ENCODE measurements at regions not wholly inside any gene's neighbourhood (a gene's known extent, or its start where the extent isn't known, plus 50 kb on each side); places are given as distances from the start of the nearest gene placed in this dataset.

- no peak for DNase-seq
Observed at GRCh38 chr3:27861046-27862036, 139.2 kb upstream of the EOMES start.

- no peak for DNase-seq
Observed at GRCh38 chr3:27865731-27866130, 143.6 kb upstream of the EOMES start.

- no peak for DNase-seq
Observed at GRCh38 chr3:27869152-27869551, 147.0 kb upstream of the EOMES start.

- no peak for DNase-seq
Observed at GRCh38 chr3:27877061-27878013, 155.2 kb upstream of the EOMES start.

GRCh38 chr3:27878014-27878383 lies 155.9 kb upstream of the EOMES start:
- no peak for DNase-seq

- DNase-seq, result no peak
Observed at GRCh38 chr3:27880969-27881892, 159.1 kb upstream of the EOMES start.

GRCh38 chr3:27883266-27883665 lies 161.1 kb upstream of the EOMES start:
- DNase-seq, result no peak

- DNase-seq, result no peak
Observed at GRCh38 chr3:27885641-27886040, 163.5 kb upstream of the EOMES start.

- DNase-seq, result no peak
Observed at GRCh38 chr3:27888562-27888961, 166.4 kb upstream of the EOMES start.

GRCh38 chr3:27889745-27890144 lies 167.6 kb upstream of the EOMES start:
- no peak for DNase-seq

GRCh38 chr3:27900316-27900715 lies 178.2 kb upstream of the EOMES start:
- DNase-seq, result no peak

- no peak for DNase-seq
Observed at GRCh38 chr3:27903446-27903845, 181.3 kb upstream of the EOMES start.

GRCh38 chr3:27905625-27906024 lies 183.5 kb upstream of the EOMES start:
- DNase-seq, result no peak

GRCh38 chr3:27907148-27907547 lies 185.0 kb upstream of the EOMES start:
- no peak for DNase-seq

- no peak for DNase-seq
Observed at GRCh38 chr3:27907929-27908328, 185.8 kb upstream of the EOMES start.

- DNase-seq, result no peak
Observed at GRCh38 chr3:27910456-27910855, 188.3 kb upstream of the EOMES start.

GRCh38 chr3:27914199-27914598 lies 192.1 kb upstream of the EOMES start:
- DNase-seq, result no peak

- DNase-seq, result no peak
Observed at GRCh38 chr3:27923349-27924068, 201.4 kb upstream of the EOMES start.

- no peak for DNase-seq
Observed at GRCh38 chr3:27927882-27928281, 205.8 kb upstream of the EOMES start.

- DNase-seq, result no peak
Observed at GRCh38 chr3:27930052-27930602, 208.0 kb upstream of the EOMES start.

Data from amygdala (tissue), 56 donors.